ENCODE measurements at regions not wholly inside any gene's neighbourhood (a gene's known extent, or its start where the extent isn't known, plus 50 kb on each side); places are given as distances from the start of the nearest gene placed in this dataset.

DNA sequence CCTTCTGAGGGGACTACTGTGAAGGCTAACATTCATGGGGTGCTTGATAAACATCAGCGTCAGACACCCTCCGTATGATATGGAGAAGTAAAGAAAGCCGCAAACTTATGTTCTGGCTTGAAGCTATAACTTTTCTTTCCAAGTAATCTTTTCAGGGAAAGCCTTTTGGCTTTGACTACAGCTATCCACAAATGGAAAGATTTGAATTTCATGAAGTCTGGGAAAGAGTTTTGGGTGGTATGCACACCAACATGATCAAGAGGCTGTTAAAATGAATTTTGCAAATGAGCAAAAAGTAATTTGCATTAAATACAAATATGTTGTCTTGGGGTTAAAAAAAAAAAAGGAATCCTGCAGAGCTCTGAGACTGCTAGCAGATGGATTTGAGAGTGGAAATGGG lies 114.8 kb upstream of the LIMCH1 start:
- no peak overlapping the region for H3K4me3 ChIP-seq (ENCODE audit: low read depth, low read length)
- TF ChIP-seq, protein P1, sequence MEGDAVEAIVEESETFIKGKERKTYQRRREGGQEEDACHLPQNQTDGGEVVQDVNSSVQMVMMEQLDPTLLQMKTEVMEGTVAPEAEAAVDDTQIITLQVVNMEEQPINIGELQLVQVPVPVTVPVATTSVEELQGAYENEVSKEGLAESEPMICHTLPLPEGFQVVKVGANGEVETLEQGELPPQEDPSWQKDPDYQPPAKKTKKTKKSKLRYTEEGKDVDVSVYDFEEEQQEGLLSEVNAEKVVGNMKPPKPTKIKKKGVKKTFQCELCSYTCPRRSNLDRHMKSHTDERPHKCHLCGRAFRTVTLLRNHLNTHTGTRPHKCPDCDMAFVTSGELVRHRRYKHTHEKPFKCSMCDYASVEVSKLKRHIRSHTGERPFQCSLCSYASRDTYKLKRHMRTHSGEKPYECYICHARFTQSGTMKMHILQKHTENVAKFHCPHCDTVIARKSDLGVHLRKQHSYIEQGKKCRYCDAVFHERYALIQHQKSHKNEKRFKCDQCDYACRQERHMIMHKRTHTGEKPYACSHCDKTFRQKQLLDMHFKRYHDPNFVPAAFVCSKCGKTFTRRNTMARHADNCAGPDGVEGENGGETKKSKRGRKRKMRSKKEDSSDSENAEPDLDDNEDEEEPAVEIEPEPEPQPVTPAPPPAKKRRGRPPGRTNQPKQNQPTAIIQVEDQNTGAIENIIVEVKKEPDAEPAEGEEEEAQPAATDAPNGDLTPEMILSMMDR (conservative IDR thresholded peaks at IDR 0.05; ENCODE audit: low read depth, low read length) = no peak
- no peak for DNase-seq (ENCODE audit: low read depth)

DNA sequence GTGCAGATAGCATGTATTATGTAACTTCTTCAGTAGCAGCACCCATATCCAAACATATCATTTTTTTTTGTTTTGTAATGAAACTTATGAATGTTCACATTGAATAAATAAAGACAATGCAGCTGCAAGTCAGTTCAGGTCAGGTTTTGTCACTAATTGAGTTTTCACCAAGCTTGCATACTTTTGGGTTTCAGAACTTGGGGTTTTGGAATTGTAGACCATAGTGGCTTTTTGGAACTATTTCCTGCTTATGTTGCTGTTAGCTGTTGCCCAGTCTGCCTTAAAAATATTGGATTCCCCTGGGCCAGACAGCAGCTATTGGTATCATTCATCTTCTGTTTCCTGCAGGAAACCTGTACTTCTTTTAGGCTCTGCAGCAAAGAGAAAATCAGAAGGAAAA lies 113.4 kb upstream of the LIMCH1 start:
- TF ChIP-seq, protein P1 (conservative IDR thresholded peaks at IDR 0.05; ENCODE audit: low read depth, low read length) = no peak
- no peak overlapping the region for H3K4me3 ChIP-seq (ENCODE audit: low read depth, low read length)
- DNase-seq (ENCODE audit: low read depth) = no peak

DNA sequence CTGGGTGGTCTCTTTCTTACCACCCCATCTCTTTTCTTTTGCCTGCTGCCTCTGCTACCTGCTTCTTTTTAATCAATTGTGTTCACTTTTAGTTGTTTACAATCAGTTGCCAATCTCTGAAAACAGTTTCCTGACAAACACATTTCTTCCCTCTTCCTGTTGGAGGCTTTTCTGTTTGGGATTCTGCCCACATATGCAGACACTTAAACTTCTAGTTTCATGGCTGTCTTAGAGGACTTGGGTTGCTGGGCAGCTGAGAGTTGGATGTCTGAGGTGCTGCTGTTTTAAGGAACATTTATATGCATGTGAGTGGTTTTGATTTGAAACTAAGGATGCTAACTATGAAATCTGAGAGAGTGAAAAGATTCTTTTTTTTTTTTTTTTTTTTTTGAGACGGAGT lies 112.3 kb upstream of the LIMCH1 start:
- TF ChIP-seq, protein P1 (conservative IDR thresholded peaks at IDR 0.05; ENCODE audit: low read depth, low read length) = no peak
- DNase-seq (ENCODE audit: low read depth) = no peak
- H3K4me3 ChIP-seq (ENCODE audit: low read depth, low read length) = no peak overlapping the region

DNA sequence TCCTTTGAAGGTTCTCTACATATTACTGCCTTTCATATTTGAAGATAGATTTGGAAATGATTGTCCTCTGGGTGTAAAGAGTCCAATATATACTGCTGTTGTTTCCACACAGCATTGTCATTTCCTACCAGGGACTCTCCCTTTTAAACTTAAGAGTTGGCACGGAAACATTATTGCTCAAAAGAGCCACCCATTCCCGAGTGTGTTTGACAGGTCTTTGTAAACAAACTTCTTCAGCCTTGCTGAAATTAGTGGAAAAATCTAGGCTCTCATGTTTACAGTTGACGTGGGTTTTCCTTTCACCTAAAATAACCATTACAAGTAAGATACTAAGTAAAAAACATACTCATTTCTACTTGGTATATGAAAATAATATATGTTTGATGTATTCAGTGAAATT lies 111.4 kb upstream of the LIMCH1 start:
- TF ChIP-seq, protein P1 (conservative IDR thresholded peaks at IDR 0.05; ENCODE audit: low read depth, low read length) = no peak
- DNase-seq (ENCODE audit: low read depth) = no peak
- H3K4me3 ChIP-seq (ENCODE audit: low read depth, low read length) = no peak overlapping the region

DNA sequence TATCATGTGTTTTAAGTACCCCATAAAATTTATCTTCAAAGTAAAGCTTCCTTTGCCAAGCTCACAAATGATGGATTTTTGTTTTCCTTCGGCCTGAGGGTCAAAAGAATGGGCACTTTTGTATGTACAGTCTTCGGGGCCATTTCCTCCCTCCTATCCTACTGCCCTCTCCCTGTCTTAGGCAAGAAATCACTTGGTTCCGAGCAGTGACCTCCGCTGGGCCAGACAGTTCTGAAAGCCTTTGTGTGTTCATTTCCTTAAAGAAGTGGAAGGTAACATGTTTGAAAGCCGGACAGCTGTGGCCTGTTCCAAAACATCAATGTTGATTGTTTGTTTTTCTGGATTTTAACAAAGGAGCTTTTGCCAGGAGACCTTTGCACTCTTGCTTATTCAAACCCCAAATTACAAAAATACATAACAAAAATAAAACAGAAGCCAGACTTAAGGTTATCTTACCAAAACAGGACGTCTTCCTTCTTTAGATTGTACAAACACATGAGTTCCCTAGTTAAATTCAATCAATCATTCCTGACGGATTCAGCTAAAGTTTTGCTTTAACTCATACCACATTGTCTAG lies 110.6 kb upstream of the LIMCH1 start:
- DNase-seq (ENCODE audit: low read depth) = no peak
- H3K4me3 ChIP-seq (ENCODE audit: low read depth, low read length) = no peak overlapping the region
- TF ChIP-seq, protein P1 (conservative IDR thresholded peaks at IDR 0.05; ENCODE audit: low read depth, low read length) = no peak

DNA sequence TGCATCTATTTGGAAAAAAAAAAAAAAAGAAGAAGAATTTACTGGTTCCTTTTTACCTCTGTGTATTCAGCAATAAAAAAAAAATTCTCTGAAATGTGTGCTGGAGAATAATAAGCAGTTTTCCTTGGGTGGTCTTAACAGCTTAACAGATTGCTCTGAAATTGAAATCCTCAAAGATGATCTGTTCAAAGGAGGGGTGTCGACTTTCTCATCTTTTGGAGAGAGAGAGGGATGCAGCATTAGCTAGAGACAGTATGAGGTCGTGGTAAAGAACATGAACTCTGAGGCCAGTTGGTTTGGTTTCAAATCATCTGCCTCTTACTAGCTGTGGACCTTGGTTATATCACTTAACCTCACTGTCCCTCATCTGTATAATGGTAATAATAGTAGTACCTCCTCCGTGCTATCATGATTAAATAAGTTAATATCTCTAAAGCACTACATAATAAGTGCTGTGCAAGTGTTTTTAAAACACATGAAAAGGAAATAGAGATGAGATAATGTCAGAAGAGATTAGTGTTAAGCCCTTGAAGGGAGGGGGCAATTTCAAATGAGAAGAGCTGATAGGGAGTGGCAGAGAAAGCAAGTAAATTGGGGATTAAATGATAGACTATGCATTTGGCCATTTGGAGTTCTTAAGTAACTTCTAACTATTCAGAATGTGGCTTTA lies 109.9 kb upstream of the LIMCH1 start:
- H3K4me3 ChIP-seq (ENCODE audit: low read depth, low read length) = no peak overlapping the region
- no peak for DNase-seq (ENCODE audit: low read depth)
- TF ChIP-seq, protein P1 (conservative IDR thresholded peaks at IDR 0.05; ENCODE audit: low read depth, low read length) = no peak
